HG02943 (cell line): ENCODE measurements at regions not wholly inside any gene's neighbourhood (a gene's known extent, or its start where the extent isn't known, plus 50 kb on each side); places are given as distances from the start of the nearest gene placed in this dataset.
"Not testable (repeated sequence)": the region's sequence is repeated elsewhere in the genome, so short reads cannot be mapped to it uniquely, and the experiment has no call there.

Experiments used
- ATAC-seq: cut with Tn5 transposase; IDR thresholded peaks from one replicate; pipeline ENCODE4 v1.9.1; 2021; ENCODE audit warnings: mild to moderate bottlenecking, low read depth, moderate library complexity; ENCODE audit not compliant: unreplicated experiment

DNA sequence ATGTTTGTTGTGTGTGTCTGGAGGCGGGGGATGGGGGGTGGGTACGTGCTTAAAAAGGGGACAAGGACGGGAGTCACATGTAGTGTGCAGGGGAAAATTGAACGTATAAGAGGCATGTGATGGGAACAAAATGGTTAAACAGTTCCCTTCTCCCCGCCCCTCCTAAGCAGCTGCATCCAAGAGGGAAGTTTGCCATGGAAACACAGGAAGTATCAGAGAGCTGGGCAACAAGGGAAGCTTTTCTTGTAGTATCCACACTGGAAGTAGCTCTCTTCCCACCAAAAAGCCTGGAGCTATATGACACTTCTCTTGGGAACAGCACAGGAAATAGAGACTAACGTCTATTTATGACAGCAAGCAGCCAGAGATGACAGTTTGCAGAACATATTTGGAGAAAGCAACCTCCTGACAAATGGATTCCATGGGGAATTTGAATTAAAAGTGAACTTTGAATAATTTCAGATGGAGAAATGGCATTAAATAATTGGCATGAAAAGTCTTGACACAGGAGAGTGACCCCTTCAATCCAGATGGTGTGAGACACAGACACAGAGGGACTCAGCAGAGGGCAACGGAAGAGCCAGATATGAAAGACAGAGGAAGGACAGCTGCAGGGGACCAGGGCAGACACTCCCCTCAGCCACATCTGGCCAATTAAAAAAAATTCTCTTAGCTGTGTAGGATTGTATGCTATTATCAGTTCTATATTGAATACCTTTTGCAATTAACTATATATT, 294.2 kb upstream of the TBL1XR1 start:
- no peak for ATAC-seq

DNA sequence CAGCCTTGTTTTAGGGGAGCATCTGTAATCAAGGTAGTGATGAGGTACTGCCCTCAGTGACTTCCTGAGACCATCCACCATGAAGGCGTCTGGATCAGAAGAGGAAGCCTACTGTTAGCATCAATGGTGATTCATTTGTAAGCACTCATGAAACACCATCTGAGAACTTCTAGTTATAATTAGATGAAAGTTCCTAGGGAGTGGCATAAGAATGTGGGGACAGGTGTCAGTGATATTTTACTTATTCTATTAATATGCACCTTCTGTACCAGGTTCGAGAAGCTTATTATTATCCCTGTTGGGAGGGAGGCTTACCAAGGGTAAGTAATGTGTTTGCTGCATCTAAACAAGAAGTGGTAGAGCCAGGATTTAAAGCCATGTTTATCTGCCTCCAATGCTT, 295.8 kb upstream of the TBL1XR1 start:
- no peak for ATAC-seq

DNA sequence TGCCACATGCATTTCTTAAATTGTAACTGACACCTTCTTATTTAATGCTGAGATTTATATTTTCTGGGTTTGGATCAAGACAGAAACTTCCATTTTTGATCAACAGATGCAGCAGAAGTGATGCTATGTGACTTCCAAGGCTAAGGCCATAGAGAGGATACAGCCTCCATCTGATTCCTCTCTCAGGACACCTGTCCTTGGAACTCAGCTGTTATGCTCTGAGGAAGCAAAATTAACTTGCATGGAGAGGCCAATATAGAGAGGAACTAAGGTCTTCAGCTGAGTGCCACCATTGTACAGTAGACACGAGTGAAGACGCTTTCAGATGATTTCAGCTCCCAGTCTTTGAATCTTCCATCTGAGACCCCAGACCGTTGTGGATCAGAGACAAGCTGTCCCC, 296.9 kb upstream of the TBL1XR1 start:
- no peak for ATAC-seq

DNA sequence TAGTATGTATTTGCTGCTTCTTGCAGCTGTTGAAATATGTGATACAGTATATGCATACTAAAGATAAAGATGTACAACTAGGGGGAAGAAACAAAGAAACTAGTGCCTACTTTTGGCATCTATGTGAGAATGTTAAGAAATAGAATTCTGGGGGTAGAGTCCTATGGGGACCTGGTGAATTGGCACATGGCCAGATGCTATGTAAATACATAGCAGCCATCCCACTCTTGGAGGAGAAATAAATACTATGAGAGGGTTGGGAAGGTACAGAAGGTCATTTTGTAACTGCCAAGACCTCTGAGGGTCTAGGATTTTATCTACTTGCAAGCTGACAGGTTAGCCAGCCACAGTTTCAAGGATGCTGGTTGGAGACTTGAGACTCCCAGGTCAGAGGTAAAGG, 298.3 kb upstream of the TBL1XR1 start:
- no peak for ATAC-seq

DNA sequence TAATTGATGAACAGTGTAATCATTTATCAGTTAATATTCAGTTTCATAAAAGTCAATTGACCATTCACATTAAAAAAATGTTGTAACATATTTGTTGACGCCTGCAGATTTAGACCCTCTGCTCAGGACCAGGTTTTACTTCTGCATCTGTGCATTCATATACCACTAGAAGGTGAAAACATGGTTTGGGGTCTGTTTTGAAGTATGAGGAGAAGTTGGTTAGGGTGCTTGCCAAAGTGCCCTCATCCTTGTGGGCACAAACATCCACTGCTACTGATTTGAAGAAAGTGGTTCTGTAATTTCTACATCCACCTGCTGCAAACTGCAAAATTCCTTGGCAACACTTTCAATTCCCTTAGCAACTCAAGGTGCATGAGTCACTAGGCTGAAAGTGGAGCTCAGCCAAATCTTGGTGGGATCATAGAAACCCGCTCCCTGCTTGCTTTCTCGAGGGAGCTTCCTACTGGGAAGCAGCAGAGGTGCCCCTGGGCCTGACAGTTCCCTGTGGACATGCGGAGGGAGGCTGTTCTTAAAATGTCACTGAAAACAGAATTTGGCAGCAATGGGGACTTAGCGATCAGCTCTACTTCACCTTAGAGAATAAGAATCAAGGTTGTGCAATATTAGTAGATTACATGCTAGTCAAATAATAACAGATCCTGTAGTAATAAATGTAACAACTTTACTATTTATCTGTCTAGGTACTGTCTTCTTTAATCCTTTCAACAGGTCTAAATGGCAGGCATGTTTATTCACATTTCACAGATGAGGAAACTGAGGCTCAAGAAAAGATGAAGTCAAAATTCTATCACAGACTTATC, 301.0 kb upstream of the TBL1XR1 start:
- ATAC-seq: no peak

DNA sequence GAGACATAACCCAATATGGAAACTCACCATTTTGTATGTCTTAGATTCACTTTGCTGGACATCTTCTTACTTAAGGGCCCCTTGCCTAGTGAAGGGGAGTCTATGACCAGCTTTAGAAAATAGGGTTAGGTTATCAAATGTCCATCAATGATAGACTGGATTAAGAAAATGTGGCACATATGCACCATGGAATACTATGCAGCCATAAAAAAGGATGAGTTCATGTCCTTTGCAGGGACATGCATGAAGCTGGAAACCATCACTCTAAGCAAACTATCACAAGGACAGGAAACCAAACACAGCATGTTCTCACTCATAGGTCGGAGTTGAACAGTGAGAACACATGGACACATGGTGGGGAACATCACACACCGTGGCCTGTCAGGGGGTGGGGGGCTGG, 301.8 kb upstream of the TBL1XR1 start:
- not testable (repeated sequence) for ATAC-seq

DNA sequence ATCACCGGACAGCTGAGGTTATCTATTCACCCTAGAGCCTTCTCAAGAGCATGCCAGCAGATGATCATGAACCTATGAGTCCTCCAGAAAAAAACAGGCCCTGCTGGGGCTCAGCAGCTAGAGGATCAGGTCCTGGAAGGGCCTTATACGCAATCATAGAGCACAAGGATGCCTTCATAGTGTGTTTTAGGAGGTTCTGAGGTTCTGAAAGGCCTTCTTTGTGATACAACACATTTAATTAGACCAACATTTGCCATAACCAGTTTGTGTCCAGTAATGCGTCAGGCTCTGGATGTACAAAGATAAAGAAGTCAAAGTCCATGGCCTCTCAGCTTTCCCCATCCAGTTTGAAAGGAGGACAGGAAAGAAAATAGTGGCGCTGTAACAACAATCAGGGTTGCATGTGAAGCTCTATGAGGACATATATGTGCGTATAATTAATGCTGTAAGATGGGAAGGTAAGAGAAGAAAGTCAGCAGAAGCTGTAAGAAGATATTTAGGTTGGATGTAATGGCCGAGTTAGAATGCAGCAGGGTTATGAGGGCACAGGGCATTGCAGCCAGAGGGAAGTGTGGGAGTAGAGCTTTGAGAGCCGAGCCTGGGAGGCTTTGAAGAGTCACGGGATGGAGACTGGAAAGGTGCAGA, 302.6 kb upstream of the TBL1XR1 start:
- ATAC-seq: no peak

DNA sequence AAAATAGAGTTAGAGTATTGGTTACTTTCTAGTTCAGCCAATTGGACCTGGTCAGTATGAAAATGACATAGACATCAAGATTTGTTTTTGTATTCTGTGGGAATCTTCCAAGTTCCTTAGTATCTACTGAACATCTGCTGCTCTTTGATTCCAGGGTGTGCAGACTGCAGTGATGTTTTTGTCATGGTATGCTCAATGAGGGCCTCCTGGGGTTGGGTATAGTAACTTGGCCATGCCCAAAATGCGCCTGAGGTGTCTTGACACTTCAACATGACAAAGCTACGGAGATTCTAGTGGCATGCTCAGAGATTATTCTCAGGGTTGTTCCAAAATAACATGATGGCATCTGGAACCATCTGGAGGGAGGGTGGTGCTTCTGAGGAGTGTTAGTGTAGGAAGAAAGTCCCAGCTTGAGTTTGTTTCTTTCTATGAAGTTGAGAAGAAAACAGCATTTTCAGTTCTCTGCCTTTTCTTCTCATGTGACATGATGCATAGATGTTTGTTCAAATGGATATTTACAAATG, 313.5 kb upstream of the TBL1XR1 start:
- ATAC-seq: no peak

DNA sequence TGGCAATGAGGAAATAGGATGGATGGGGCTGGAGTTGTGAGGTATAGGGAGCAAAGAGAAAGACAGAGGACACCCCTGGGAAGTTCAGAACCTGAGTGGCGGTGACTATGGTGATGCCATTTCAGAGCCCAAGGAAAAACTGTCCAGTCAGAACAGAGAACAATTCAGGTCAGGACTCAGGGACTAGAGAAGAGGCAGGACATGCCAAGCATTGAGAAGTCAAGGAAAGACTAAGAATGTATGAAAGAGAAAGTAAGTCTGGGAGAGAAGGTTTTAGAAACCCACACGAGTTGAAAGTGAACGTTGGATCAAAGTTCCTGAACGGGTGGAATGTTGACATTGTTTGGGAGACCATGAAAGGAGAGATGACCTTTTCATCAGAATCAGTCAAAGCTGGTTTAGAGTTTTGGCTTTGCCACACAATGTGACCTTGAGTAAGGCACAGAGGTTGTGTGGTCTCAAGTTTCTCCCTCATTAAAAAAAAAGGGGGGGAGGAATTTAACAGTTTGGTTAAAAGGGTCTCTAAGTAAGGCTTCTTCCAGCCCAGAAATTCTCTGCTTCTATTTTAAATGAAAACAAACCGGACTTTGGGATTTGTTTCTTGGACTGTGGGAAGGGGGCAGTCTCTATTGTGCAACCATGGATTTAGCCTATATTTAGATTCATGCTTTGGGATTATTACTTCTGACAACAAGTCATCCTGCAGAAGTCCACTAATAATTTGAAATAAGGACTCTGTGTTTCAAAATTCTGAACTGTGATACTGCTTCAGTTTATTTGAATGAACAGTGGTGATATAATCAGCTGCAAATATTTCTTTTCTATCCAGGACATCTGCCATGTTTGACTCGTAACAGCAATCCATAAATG, 315.9 kb upstream of the TBL1XR1 start:
- ATAC-seq: no peak

DNA sequence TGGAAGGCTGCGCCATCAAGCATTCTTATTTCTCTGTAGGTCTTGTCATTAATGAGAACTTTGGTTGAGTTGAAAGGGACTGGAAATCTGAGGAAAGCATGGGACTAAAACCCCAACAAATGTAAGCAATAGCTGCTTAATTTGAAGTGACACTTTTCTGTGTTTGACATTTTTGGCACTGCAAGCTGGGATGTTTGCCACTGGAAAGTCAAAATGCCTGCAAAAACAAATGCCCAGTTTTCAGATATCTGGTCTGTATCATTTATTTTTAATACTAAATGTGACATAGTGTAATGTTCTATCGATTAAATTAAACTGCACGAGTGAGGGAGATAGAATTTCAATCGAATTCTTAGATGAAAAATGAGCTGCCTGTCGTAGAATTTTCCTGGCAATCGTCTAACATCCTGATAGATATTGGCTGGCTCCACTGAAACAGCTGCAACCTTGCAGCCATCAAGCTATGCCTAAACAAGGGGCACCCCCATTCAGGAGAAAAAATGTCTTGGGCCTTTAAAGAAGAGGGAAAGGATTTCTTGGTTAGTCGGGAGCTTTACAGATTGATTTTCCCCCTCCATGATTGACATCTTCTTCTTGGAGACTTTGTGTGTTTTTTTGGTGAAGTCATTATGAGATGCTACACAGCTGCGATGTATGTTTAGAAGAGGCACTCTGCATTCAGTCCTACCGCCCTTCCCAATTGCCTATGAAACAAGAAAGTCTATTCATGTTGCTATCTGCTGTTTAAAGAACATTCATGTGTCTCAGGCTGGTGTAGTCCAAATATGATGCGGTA, 316.7 kb upstream of the TBL1XR1 start:
- ATAC-seq: no peak

DNA sequence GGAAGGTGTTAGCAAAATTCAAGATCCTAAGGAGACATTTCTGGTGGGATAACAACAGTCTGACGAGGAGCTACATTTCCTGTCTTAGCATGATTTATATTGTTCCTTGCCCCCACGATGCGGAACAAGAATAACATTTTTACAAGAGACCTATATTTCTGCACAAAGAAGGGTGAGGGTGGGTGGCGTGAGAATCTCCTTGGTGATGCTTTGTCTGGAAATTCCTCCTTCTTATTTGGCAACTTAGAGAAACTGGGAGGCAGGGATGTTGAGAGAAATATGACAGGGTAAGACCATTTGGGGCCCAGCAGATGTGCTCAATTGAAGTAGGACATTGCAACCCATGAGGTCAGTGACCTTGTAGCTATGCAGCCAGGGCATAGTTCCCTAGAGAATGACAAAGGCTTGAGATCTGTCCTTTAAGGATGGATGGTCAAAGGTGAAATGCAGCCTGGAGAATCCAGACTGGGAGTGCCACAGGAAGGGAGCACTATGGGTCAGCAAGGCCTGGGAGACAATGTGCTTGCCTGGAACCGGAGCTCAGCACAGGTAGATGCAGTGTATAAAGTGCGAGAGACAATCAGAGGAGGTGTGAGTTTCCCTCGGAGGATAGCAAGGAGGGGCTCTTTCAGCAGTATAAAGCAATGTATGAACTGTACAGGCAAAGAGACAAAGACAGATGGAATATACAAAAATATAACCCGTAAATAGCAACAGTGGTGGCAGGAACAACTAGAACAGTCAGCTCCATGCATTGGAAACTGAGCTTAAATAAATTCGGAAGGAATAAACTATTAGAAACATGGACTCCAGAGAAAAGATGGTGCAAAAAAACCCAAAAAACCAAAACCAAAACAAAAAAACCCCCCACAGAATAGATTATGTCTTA, 317.6 kb upstream of the TBL1XR1 start:
- ATAC-seq: no peak

DNA sequence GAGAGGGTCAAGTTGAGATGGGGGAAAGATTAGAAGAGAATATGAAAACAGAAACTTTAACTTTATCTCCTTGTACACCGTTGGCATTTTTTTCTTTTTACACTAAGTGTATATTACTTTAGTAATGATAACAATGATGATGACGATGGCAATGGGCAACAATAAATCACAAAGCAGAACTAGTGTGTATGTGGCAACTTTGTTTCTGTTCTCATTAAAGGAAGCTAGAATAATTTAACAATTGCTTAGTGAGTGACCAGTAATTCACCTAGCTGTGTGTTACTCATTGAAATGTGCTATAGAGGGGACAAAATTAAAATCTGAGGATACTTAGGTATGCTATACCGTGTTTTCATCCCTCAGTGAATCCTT, 318.5 kb upstream of the TBL1XR1 start:
- ATAC-seq: no peak

DNA sequence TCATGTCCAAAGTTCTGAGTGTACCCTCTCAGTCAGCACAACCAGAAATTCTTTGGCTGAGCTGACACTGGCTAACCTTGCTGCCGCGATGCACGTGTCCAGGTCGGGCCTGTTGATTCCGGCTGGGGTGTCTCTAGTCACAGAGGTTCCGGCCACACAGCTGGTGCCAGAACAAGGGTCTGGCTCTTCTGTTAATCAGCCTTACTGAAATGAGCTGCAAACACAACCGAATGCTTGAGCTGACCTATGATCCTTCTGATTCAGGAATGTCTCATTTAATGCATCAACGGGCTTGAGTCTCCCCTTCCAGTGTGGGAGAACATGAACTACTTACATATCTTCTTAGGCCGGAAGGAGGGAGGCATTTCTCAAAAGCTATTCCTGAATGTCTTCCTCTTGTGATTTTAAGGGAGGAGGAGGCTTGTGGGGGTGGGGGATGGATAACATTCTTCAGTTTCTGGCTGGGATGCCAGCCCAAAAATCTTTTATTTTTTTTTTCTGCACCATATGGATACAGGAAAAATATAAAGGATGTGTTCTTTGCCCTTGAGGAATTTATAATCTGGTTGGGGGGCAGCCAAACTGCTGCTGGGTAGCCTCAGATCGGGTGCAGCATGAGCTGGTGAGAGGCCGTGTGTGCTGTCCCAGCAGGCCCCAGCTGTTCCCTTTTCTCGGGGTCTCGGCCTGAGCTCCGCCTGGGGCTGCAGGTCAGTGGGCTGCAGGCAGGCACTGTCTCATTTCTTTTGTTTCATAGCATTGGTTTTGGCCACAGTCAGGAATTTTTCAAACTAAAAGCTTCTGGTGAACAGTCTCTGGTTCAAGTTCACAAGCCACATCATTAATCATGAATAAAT, 319.1 kb upstream of the TBL1XR1 start:
- no peak for ATAC-seq

DNA sequence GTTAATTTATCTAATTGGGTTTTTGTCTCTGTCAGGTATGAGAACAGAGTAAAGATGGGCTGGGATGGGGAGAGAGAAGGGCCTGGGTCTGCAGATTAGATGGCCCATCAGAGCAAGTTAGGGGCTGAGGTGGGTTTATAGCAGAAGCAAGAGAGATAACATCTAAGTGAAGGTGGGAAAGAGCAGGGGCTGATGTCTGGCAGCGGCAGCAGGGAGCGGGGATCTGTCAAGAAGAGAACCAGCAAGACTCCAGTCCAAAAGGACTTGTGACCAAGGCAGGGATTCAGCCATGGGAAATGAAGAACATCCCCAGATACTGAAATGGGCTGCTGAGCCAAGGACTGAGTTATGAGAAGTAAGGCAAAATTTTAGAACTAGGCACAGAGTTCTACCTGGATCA, 320.6 kb upstream of the TBL1XR1 start:
- ATAC-seq: no peak

DNA sequence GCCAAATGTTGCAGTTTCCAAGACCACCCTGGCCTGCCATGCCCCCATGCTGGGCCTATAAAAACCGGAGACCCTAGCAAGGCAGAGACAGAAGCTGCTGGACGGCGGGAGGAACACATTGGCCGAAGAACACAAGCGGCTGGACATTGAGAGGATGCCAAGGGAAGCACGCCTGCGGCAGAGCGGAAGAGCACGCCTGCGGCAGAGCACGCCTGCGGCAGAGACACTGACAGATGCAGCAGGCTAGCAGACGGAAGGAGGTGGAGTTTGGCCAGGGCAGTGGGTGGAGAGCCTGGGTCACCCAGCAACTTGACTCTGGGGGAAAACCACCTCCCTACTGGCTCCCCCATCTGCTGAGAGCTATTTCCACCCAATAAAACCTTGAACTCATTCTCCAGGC, 322.3 kb upstream of the TBL1XR1 start:
- ATAC-seq: no peak

DNA sequence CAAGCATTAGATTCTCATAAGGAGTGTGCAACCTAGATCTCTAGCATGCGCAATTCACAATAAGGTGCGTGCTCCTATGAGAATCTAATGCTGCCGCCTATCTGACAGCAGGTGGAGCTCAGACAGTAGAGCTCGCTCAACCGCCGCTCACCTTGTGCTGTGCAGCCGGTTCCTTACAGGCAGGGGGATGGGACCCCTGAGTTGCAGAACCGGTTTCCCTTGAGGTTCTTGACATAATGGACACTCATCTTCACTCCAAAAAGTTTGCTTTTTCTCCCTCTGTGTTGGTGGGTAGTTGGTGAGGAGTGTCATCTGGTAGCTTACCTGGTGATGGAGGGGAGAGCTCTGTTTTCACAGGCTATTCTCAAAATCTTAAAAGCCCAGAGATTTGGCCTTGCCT, 324.0 kb upstream of the TBL1XR1 start:
- ATAC-seq: no peak

DNA sequence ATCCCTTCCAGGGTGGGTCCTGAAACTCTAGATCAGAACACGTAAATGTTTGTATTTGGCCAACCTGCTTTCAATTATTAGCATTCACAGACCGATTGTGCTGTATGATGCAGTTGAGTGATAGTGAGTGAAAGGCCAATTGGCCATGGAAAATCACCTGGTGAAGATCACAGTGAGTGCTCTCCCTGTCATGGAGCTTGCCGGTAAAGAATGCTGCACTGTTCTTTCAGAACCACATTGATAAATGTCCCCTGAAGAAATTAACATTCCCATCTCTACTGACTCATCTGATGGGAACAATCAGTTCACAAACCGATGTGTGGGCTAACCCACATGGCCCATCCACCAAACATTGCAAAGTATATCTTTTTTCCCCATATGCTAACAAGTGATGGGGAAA, 324.8 kb upstream of the TBL1XR1 start:
- ATAC-seq: no peak
